GM19452 (cell line): ENCODE measurements at regions not wholly inside any gene's neighbourhood (a gene's known extent, or its start where the extent isn't known, plus 50 kb on each side); places are given as distances from the start of the nearest gene placed in this dataset.
A peak's percentile ranks its signal among the peaks of the same experiment; 100 is the strongest.

Source experiments
- ATAC-seq: cut with Tn5 transposase; IDR thresholded peaks from one replicate; pipeline ENCODE4 v1.9.1; 2021; ENCODE audit not compliant: unreplicated experiment

- ATAC-seq: no peak
Observed at GRCh38 chr10:83564889-83565588, 574.3 kb upstream of the GHITM start.

GRCh38 chr10:83572036-83572435, 567.3 kb upstream of the GHITM start:
- ATAC-seq: no peak

DNA sequence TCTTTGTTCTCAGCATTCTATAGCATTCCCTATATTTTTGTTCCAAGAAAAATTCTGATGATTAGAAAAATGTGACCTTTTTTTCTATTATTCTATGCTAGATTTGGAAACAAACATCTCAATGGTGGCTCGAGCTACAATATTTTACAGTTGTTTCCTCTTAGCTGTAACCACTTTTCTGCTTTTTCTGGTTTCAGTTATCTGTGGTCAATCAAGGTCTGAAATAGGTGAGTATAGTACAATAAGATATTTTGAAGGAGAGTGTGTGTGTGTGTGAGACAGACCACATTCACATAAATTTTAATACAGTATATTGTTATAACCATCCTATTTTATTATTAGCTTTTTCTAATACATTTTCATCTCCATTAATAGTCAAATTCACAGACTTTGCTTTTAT, 564.5 kb upstream of the GHITM start:
- no peak for ATAC-seq

GRCh38 chr10:83577421-83577820, 561.9 kb upstream of the GHITM start:
- no peak for ATAC-seq

- ATAC-seq: no peak
Observed at GRCh38 chr10:83580373-83581012, 558.8 kb upstream of the GHITM start.

GRCh38 chr10:83582407-83583095, 556.8 kb upstream of the GHITM start:
- no peak for ATAC-seq

GRCh38 chr10:83585686-83586085, 553.6 kb upstream of the GHITM start:
- no peak for ATAC-seq

- ATAC-seq: no peak
Observed at GRCh38 chr10:83592337-83592935, 546.9 kb upstream of the GHITM start.

DNA sequence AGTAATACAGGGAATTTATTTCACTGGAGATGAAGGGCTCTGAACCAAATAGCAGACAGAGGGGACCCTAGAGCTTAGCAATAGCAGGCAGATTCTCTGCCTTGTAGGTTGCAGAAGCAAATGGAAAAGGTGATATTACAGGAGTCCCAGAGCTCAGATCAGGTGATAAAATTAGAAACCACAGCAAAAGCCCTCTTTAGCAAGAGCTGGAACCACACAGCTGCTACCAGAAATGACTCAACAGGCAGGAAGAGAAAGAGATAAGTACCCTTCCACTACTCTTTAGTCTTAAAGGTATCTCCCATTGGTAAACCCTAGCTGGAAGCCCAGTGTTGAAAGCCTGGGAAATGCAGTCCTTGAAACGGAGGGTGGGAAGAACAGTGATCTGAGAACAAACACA, 535.6 kb upstream of the GHITM start:
- peak; percentile 99 for ATAC-seq

DNA sequence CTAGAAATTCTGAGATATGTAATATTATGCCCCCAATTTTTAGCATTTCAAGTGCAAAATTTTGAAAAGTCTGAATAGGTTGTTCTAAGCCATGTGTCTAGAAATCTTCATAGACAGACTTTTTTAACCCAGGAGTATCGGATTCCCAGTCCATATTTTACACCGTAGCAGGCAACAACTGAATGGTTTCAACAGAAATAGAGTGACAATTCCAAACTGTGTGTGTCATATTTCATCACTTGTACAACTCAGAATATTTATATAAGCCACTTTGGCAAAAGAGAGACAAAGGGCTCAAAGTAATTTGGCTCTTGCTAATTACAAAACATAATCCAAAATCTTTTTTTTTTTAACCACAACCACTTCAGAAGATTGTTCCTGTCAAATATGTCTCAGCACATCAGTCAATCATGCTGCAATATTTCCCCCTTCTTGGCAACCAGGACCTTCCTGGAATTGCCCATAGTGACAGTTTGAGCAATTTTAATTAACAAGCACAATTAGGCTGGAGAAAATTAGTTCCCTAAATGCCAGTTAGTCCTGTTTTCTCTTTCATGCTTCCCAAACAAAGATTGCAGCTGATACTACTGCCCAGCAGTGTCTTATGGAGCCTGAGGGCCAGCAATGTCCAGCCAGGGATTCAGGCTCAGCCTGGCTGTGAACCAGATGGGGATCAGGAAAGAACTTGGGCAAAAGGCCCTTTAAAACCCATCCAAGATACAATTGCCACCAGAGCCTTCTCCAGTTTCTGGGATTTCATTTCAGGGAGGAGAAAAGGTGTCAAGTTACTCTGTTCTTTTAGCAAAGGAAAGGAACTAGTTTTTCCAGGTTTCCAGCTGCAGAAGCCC, 533.3 kb upstream of the GHITM start:
- ATAC-seq: no peak

DNA sequence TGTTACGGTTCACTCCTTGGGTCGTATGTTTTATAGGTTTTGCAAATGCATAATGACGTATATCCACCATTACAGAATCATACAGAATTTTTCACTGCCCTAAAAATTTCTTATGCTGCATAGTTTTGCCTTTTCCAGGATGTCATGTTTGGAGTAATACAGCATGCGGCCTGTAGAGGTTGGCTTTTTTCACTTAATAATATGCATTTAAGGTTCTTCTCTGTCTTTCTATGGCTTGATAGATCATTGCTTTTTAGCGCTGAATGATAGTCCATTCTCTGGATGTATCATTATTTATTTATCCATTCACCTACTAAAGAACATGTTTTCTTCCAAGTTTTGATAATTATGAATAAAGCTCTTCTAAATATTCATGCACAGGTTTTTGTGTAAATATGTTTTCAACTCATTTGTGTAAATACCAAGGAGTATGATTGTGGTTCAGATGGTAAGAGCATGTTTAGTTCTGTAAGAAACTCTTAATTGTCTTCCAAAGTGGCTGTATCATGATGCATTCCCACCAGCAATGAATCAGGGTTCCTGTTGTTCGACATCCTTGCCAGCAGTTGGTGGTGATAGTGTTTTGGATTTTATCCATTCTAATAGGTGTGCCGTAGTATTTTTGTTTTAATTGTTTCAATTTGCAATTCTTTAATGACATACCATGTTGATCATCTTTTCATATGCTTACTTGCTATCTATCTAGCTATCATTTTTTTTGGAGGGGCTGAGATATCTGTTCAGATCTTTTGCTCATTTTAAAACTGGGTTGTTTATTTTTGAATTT, 531.2 kb upstream of the GHITM start:
- ATAC-seq: no peak

GRCh38 chr10:83612050-83612449, 527.3 kb upstream of the GHITM start:
- no peak for ATAC-seq

DNA sequence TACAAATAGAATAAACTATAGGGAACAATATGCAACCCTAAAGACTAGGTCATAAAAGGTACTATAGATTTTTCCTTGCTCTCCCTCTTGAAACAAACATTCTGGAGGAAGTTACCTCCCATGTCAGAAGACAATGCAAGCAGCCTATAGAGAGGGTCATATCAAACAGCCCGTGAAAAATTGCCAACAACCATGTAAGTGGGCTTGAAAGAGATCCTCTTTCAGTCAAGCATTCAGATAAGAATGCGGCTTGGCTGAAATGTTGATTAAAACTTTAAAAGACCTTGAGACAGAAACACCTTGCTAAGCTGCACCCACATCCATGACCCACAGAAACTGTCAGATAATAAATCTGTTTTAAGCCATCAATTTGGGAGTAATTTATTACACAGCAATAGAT, 526.6 kb upstream of the GHITM start:
- ATAC-seq: no peak

GRCh38 chr10:83617172-83617571, 522.1 kb upstream of the GHITM start:
- no peak for ATAC-seq

- no peak for ATAC-seq
Observed at GRCh38 chr10:83617692-83618545, 521.4 kb upstream of the GHITM start.

DNA sequence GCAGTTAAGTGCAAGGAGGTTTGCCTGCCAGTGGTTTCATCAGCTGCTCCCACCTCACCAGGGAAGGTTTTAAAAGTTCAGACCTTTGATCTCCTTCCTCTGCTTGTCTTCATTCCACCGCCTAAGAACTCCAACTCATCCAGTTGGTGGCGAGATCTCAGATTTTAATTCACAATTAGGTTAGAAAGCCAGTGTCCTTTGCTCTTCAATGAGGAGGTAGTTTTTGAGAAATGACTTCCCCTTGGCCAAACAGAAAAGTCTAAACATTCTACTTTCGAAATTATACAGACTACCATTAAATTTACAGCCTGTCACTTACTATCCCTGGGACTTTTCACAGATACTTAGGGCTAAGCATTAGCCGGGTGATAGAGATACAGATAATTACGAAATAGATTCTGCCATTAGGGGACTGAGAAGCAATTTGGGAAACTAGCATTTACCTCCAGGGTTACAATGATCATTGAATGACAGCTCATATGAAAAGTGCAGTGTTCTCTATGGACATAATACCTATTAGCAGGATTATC, 513.4 kb upstream of the GHITM start:
- no peak for ATAC-seq

GRCh38 chr10:83632701-83633100, 506.6 kb upstream of the GHITM start:
- ATAC-seq: no peak

- ATAC-seq: no peak
Observed at GRCh38 chr10:83633547-83633946, 505.8 kb upstream of the GHITM start.

- no peak for ATAC-seq
Observed at GRCh38 chr10:83636826-83637225, 502.5 kb upstream of the GHITM start.
